ENCODE measurements at regions not wholly inside any gene's neighbourhood (a gene's known extent, or its start where the extent isn't known, plus 50 kb on each side); places are given as distances from the start of the nearest gene placed in this dataset.

DNA sequence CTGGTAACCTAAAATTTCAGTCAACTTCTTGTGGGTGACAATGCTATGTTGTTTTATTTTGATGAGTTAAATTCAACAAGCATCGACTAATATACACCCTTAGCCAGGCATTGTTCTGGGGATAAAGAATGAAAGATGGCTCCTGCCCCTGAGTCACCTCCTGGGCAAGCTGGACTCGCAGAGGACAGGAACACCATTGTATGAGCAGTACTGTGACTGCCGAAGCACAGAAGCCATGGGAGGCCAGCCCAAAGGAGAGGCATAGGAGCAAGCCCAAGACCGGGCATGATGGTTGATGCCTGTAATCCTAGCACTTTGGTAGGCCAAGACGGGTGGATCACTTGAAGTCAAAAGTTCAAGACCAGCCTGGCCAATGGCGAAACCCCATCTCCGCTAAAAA lies 555.2 kb downstream of the OMA1 start:
- H3K4me3 ChIP-seq (replicated peaks; ENCODE audit: low read depth, low read length) = no peak overlapping the region
- no peak for DNase-seq (ENCODE audit: extremely low read depth, low read depth)
- no peak for TF ChIP-seq CTCF (IDR thresholded peaks at IDR 0.05; ENCODE audit: low read depth, low read length, missing control alignments)

GRCh38 chr1:57989877-57990276 lies 556.6 kb downstream of the OMA1 start:
- no peak for DNase-seq (ENCODE audit: extremely low read depth, low read depth)
- H3K4me3 ChIP-seq (replicated peaks; ENCODE audit: low read depth, low read length) = no peak overlapping the region
- TF ChIP-seq CTCF (IDR thresholded peaks at IDR 0.05; ENCODE audit: low read depth, low read length, missing control alignments) = no peak

DNA sequence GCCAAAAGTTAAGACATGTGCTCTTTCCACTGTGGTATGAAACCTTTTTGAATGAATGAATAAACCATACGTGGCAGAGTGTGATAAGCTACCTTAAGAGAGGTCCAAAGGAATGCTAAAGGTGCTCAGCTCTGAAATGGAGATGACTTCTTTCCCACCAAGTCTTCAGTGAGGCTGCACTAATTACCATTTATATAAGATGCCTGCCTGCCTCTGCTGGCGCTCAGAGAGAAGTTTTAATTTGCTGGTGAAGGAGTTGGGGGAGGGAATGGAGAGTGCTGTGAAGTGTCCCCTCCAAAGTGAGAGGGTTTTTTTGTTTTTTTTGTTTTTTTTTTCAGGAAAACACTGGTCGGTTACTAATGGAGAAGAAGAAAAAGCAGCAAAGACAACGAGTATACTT lies 559.0 kb downstream of the OMA1 start:
- no peak overlapping the region for H3K4me3 ChIP-seq (replicated peaks; ENCODE audit: low read depth, low read length)
- no peak for TF ChIP-seq CTCF (IDR thresholded peaks at IDR 0.05; ENCODE audit: low read depth, low read length, missing control alignments)
- no peak for DNase-seq (ENCODE audit: extremely low read depth, low read depth)

DNA sequence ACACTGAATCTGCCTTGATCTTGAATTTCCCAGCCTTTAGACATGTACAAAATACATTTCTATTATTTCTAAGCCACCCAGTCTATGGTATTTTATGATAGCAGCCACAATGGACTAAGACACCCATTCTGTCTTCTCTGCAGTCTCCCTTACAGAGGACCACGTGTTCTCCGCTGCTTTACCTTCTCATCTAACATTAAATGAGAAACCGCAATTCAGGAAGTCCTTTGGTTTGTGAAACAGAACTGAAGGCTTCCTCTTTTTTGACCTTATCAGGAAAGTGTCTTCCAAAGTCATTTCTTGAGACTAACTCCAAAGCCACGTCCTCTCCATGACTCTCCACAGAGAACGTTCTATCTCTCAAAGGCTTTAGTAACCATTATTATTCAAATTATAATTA lies 560.1 kb downstream of the OMA1 start:
- no peak for TF ChIP-seq CTCF (IDR thresholded peaks at IDR 0.05; ENCODE audit: low read depth, low read length, missing control alignments)
- DNase-seq (ENCODE audit: extremely low read depth, low read depth) = no peak
- no peak overlapping the region for H3K4me3 ChIP-seq (replicated peaks; ENCODE audit: low read depth, low read length)

- no peak for TF ChIP-seq CTCF (IDR thresholded peaks at IDR 0.05; ENCODE audit: low read depth, low read length, missing control alignments)
- DNase-seq (ENCODE audit: extremely low read depth, low read depth) = no peak
- H3K4me3 ChIP-seq (replicated peaks; ENCODE audit: low read depth, low read length) = no peak overlapping the region
These were observed 560.4 kb upstream of the DAB1 start for GRCh38 chr1:57984277-57984676.

- no peak overlapping the region for H3K4me3 ChIP-seq (replicated peaks; ENCODE audit: low read depth, low read length)
- DNase-seq (ENCODE audit: extremely low read depth, low read depth) = no peak
- TF ChIP-seq CTCF (IDR thresholded peaks at IDR 0.05; ENCODE audit: low read depth, low read length, missing control alignments) = no peak
These were observed 559.6 kb upstream of the DAB1 start for GRCh38 chr1:57983441-57983840.

DNA sequence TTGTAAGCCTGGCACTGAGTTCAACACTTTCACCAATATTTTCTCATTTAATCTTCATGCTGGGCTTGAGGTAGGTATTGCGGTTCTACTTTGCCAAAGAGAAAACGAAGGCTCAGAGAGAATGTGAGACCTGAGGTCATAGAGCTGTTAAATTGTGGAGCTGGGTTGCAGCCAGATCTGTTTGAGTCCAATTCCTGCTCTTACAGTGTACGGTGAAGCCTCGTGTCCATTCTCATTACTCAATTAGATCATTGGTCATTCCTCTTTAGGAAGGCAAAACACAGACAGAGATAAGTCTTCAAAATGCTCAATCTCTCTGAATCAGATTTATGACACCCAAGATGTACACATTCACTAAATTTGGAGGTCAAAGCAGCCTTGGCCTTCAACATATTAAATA lies 559.0 kb upstream of the DAB1 start:
- H3K4me3 ChIP-seq (replicated peaks; ENCODE audit: low read depth, low read length) = no peak overlapping the region
- no peak for TF ChIP-seq CTCF (IDR thresholded peaks at IDR 0.05; ENCODE audit: low read depth, low read length, missing control alignments)
- no peak for DNase-seq (ENCODE audit: extremely low read depth, low read depth)

All from HFF-Myc (cell line).